Psoas muscle (tissue), 7 donors: ENCODE measurements at regions not wholly inside any gene's neighbourhood (a gene's known extent, or its start where the extent isn't known, plus 50 kb on each side); places are given as distances from the start of the nearest gene placed in this dataset.

Experiments
- ATAC-seq, 4 donors: fragments of 200-7000 bp; cut with Tn5 transposase; one replicate each; pipeline ENCODE4 v1.9.1; 2020; ENCODE audit warnings: moderate library complexity in 3 of 4, mild to moderate bottlenecking in 2 of 4
- DNase-seq, 2 donors: peaks; one replicate each; pipeline ENCODE4 v3.0.0-alpha.2; 2020
- H3K27ac ChIP-seq: fragments of 200-600 bp; one replicate; pipeline ENCODE4 v1.8.0; 2022
- H3K27me3 ChIP-seq, 3 donors: fragments of 200-600 bp in 1 of 3; one replicate each; pipeline versions ENCODE4 v1.6.1 to v1.8.0; 2013 to 2022; ENCODE audit warnings: low read length in 2 of 3, mild to moderate bottlenecking in 2 of 3, moderate library complexity in 1 of 3; ENCODE audit not compliant: insufficient read depth in 3 of 3
- H3K36me3 ChIP-seq, 2 donors: fragments of 200-600 bp in 1 of 2; one replicate each; pipeline versions ENCODE4 v1.6.1 to v1.8.0; 2013 to 2022; ENCODE audit warnings: low read depth in 1 of 2, mild to moderate bottlenecking in 1 of 2, moderate library complexity in 1 of 2; ENCODE audit not compliant: insufficient read depth in 1 of 2
- H3K4me1 ChIP-seq: fragments of 200-600 bp; one replicate; pipeline ENCODE4 v1.8.0; 2022
- H3K4me3 ChIP-seq: fragments of 200-600 bp; one replicate; pipeline ENCODE4 v1.8.0; 2022; ENCODE audit warnings: mild to moderate bottlenecking
- H3K9me3 ChIP-seq: fragments of 200-600 bp; one replicate; pipeline ENCODE4 v1.8.0; 2022
- CTCF ChIP-seq: fragments of 200-600 bp; IDR thresholded peaks from one replicate; pipeline ENCODE4 v1.8.0; 2022; ENCODE audit warnings: antibody characterized with exemption
- WGBS, 3 donors: extraction: QIAGEN DNeasy Blood & Tissue Kit; methylation state at CpG; one replicate each; pipeline versions ENCODE4 v1.1.6 to v1.1.7; 2013; 5-methylcytosine and 5-hydroxymethylcytosine counted together
- intact Hi-C, 2 donors: fragments of 100-400 bp; cut with DNase I; formaldehyde crosslinking; loops; one replicate each; pipeline versions ENCODE4 v1.11.0 to v1.14.2; 2022
- donor health status: healthy with polysubstance abuse.
- donor health status: DM: no; HTN: no; CAD: no; lungs with moderate emphysema.
- donor health status: Bipolar disorder and iron deficiency.
- donor health status: healthy.
- donor health status: DM: yes; HTN: yes; CAD: no.
- donor health status: DM: no; HTN: no; CAD: no.
- donor health status: DM: yes; HTN: yes; CAD: no.

GRCh38 chr14:28681681-28682080, 84.9 kb upstream of the FOXG1 start:
- 57 to 62% (median 61%) methylated on average over 4 of the region's 4 CpGs for WGBS, 3 donors
- no peak for TF ChIP-seq CTCF
- Histone ChIP-seq H3K9me3 (peaks cover 6% of the 10 kb centered on the region), H3K4me1 (no peaks in the 10 kb centered on the region), H3K27me3 (no peaks in the 10 kb centered on the region), H3K36me3 (no peaks in the 10 kb centered on the region), H3K4me3 (no peak overlapping the region), H3K27ac (no peak overlapping the region)
- ATAC-seq (no peak), DNase-seq (no peak)
- intact Hi-C loops, result no loop called here

GRCh38 chr14:28690029-28690692, 76.4 kb upstream of the FOXG1 start:
- Histone ChIP-seq H3K27ac (no peak overlapping the region), H3K9me3 (no peaks in the 10 kb centered on the region), H3K36me3 (no peaks in the 10 kb centered on the region), H3K4me3 (no peak overlapping the region), H3K27me3 (no peaks in the 10 kb centered on the region), H3K4me1 (no peaks in the 10 kb centered on the region)
- intact Hi-C loops, result no loop called here
- no peak for TF ChIP-seq CTCF
- no peak for DNase-seq
- ATAC-seq, result no peak

DNA sequence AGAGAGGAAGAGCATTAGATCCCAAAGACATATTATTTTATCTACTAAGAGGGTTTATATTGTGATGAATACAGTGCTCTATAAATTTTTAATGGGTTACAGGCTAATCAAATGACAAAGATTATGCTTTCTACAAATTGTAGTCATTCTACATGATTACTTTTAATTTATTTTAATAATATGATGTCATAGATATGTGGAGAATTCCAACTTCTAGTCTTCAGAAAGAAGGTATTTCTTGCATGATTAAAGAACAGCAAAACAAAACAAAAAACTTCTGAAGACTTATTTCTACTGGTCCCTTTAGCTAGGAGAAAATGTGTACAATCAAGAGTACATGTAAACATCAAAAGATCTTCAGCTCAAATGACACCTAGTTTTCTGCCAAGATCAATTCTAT, 71.5 kb upstream of the FOXG1 start:
- ATAC-seq (no peak), DNase-seq (no peak)
- no peak overlapping the region for H3K27ac ChIP-seq
- no peak overlapping the region for H3K4me3 ChIP-seq
- H3K4me1 ChIP-seq, result no peaks in the 10 kb centered on the region
- no peaks in the 10 kb centered on the region for H3K27me3 ChIP-seq
- H3K9me3 ChIP-seq, result no peaks in the 10 kb centered on the region
- intact Hi-C loops, result no loop called here
- no peaks in the 10 kb centered on the region for H3K36me3 ChIP-seq
- TF ChIP-seq CTCF, result no peak

- H3K4me1 ChIP-seq, result no peaks in the 10 kb centered on the region
- H3K27ac ChIP-seq, result no peak overlapping the region
- no peaks in the 10 kb centered on the region for H3K9me3 ChIP-seq
- H3K4me3 ChIP-seq, result no peak overlapping the region
- WGBS, 3 donors, result 78 to 84% (median 84%) methylated on average over 2 of the region's 2 CpGs
- no peak for TF ChIP-seq CTCF
- no peaks in the 10 kb centered on the region for H3K27me3 ChIP-seq
- no peaks in the 10 kb centered on the region for H3K36me3 ChIP-seq
- intact Hi-C loops, result no loop called here
- ATAC-seq, result no peak
- no peak for DNase-seq
These were observed 64.9 kb upstream of the FOXG1 start for GRCh38 chr14:28701733-28702132.

- H3K27ac ChIP-seq, result no peak overlapping the region
- no peak for DNase-seq
- H3K36me3 ChIP-seq, result no peaks in the 10 kb centered on the region
- no peak for TF ChIP-seq CTCF
- intact Hi-C loops, result no loop called here
- ATAC-seq, result no peak
- WGBS, 3 donors, result 69 to 81% (median 77%) methylated on average over 4 of the region's 4 CpGs
- H3K4me1 ChIP-seq, result no peaks in the 10 kb centered on the region
- H3K27me3 ChIP-seq, result no peaks in the 10 kb centered on the region
- no peaks in the 10 kb centered on the region for H3K9me3 ChIP-seq
- no peak overlapping the region for H3K4me3 ChIP-seq
These were observed 63.1 kb upstream of the FOXG1 start for GRCh38 chr14:28703482-28703881.
